DOHH2 (cell line): ENCODE measurements at regions not wholly inside any gene's neighbourhood (a gene's known extent, or its start where the extent isn't known, plus 50 kb on each side); places are given as distances from the start of the nearest gene placed in this dataset.

ENCODE experiments used
- CTCF ChIP-seq: fragments of 200-600 bp; sonication (generic); IDR thresholded peaks from one replicate; pipeline ENCODE4 v1.5.1; 2014; ENCODE audit warnings: antibody characterized with exemption, mild to moderate bottlenecking, low read depth, low read length; ENCODE audit not compliant: poor library complexity, severe bottlenecking
- EZH2phosphoT487 ChIP-seq: fragments of 200-600 bp; sonication (generic); IDR thresholded peaks from 2 replicates; pipeline ENCODE4 v1.6.1; 2017; ENCODE audit warnings: borderline replicate concordance, mild to moderate bottlenecking, antibody characterized with exemption, low read length, moderate library complexity, mixed read lengths

GRCh38 chr5:4480528-4481349, 659.4 kb upstream of the ADAMTS16 start:
- TF ChIP-seq CTCF (no peak), EZH2phosphoT487 (no peak)
